Loucy (cell line): ENCODE measurements at regions not wholly inside any gene's neighbourhood (a gene's known extent, or its start where the extent isn't known, plus 50 kb on each side); places are given as distances from the start of the nearest gene placed in this dataset.
"Not testable (repeated sequence)": the region's sequence is repeated elsewhere in the genome, so short reads cannot be mapped to it uniquely, and the experiment has no call there.

ENCODE experiments used
- CTCF ChIP-seq: fragments of 200-600 bp; sonication (generic); conservative IDR thresholded peaks from 2 replicates; pipeline ENCODE4 v1.5.1; 2014; ENCODE audit warnings: mild to moderate bottlenecking, antibody characterized with exemption, low read length
- EZH2phosphoT487 ChIP-seq: fragments of 200-600 bp; IDR thresholded peaks from 2 replicates; pipeline ENCODE4 v1.6.1; 2018; ENCODE audit warnings: antibody characterized with exemption, mild to moderate bottlenecking, moderate library complexity, borderline replicate concordance

GRCh38 chr10:63980870-63981269 lies 459.7 kb downstream of the REEP3 start:
- not testable (repeated sequence) for TF ChIP-seq CTCF, EZH2phosphoT487
